Activated CD8-positive, alpha-beta T cell treated with anti-CD3 and anti-CD28 coated beads for 36 hours (primary cell): ENCODE measurements at regions not wholly inside any gene's neighbourhood (a gene's known extent, or its start where the extent isn't known, plus 50 kb on each side); places are given as distances from the start of the nearest gene placed in this dataset.

ENCODE experiments used
- ATAC-seq: fragments of 200-7000 bp; cut with Tn5 transposase; one replicate; pipeline ENCODE4 v1.10.0; 2021; ENCODE audit warnings: mild to moderate bottlenecking, moderate library complexity
- CTCF ChIA-PET: fragments of 350-600 bp; sonication (Branson Sonifier 250); formaldehyde crosslinking; loops from one replicate; lab custom pipeline; 2021; ENCODE audit warnings: antibody characterized with exemption; lab: Charles Lee
- POLR2A ChIA-PET: fragments of 350-600 bp; sonication (Branson Sonifier 250); formaldehyde crosslinking; loops from one replicate; lab custom pipeline; 2021; ENCODE audit warnings: antibody characterized with exemption; lab: Charles Lee
- DNase-seq: peaks from one replicate; pipeline ENCODE4 v3.0.0-alpha.2; 2020
- H3K27ac Mint-ChIP-seq: one replicate; pipeline ENCODE4 v1.8.0; 2021; ENCODE audit warnings: mild to moderate bottlenecking, mixed read lengths
- H3K27me3 Mint-ChIP-seq: one replicate; pipeline ENCODE4 v1.8.0; 2021; ENCODE audit warnings: mixed read lengths
- H3K36me3 Mint-ChIP-seq: one replicate; pipeline ENCODE4 v1.8.0; 2021; ENCODE audit warnings: low read depth, mixed read lengths
- H3K4me1 Mint-ChIP-seq: one replicate; pipeline ENCODE4 v1.8.0; 2021; ENCODE audit warnings: low read depth, mixed read lengths
- H3K4me3 Mint-ChIP-seq: one replicate; pipeline ENCODE4 v1.8.0; 2021; ENCODE audit warnings: mild to moderate bottlenecking, moderate library complexity, mixed read lengths
- H3K9me3 Mint-ChIP-seq: one replicate; pipeline ENCODE4 v1.8.0; 2021; ENCODE audit warnings: mixed read lengths
- intact Hi-C: fragments of 100-400 bp; cut with micrococcal nuclease; formaldehyde crosslinking; loops from one replicate; pipeline ENCODE4 v1.10.0; 2022
- TF ChIP-seq, protein P1 (sequence below): fragments of 200-600 bp; IDR thresholded peaks from one replicate; pipeline ENCODE4 v1.8.0; 2022; ENCODE audit warnings: antibody characterized with exemption, mild to moderate bottlenecking

DNA sequence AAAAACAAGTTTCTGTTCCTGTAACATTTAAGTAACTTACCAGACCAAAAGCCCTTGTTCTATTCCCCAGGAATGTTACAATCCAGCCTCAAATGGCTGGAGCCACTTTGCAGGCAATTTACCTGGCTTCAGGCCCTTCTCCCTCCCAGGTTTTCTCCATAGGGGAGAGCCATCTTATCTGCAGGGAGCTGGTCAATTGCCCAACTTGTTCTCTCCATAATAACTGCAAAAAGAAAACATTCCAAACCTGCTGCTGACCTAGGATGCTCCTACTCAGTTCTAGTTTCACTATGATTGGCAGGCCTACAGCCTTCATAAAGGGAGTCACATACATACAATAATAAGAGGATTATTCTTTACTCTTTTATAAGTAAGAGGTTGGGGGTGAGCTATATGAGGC is 670.7 kb downstream of the PCDH7 start:
- TF ChIP-seq, protein P1, sequence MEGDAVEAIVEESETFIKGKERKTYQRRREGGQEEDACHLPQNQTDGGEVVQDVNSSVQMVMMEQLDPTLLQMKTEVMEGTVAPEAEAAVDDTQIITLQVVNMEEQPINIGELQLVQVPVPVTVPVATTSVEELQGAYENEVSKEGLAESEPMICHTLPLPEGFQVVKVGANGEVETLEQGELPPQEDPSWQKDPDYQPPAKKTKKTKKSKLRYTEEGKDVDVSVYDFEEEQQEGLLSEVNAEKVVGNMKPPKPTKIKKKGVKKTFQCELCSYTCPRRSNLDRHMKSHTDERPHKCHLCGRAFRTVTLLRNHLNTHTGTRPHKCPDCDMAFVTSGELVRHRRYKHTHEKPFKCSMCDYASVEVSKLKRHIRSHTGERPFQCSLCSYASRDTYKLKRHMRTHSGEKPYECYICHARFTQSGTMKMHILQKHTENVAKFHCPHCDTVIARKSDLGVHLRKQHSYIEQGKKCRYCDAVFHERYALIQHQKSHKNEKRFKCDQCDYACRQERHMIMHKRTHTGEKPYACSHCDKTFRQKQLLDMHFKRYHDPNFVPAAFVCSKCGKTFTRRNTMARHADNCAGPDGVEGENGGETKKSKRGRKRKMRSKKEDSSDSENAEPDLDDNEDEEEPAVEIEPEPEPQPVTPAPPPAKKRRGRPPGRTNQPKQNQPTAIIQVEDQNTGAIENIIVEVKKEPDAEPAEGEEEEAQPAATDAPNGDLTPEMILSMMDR = no peak
- intact Hi-C loops = no loop called here
- H3K27me3 Mint-ChIP-seq = no peaks in the 10 kb centered on the region
- H3K27ac Mint-ChIP-seq = no peak overlapping the region
- H3K4me3 Mint-ChIP-seq = no peak overlapping the region
- DNase-seq (no peak), ATAC-seq (no peak)
- no peaks in the 10 kb centered on the region for H3K36me3 Mint-ChIP-seq
- peaks cover 5% of the 10 kb centered on the region for H3K9me3 Mint-ChIP-seq
- H3K4me1 Mint-ChIP-seq = no peaks in the 10 kb centered on the region
- ChIA-PET POLR2A (no interaction called here), CTCF (no interaction called here)

DNA sequence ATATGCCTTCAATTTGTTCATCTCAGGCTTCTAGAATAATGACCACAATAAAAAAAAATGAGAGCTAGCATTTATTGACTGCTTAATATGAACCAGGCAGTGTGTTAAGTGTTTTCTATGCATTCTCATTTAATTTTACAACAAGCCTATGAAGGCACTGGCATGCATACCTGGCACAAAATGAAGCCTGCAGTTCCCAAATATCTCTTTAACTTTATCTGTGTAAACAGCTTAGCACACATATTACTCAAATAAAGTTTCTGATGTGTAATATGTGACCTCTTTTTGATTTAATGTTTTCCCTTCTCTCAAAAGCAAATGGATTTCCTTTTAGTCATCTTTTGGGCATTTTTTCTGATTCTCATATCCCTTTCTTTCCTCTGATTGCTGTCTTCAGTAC is 671.8 kb downstream of the PCDH7 start:
- Mint-ChIP-seq H3K4me1 (no peaks in the 10 kb centered on the region), H3K4me3 (no peak overlapping the region), H3K36me3 (no peaks in the 10 kb centered on the region), H3K9me3 (peaks cover 5% of the 10 kb centered on the region), H3K27ac (no peak overlapping the region), H3K27me3 (no peaks in the 10 kb centered on the region)
- CTCF ChIA-PET = no interaction called here
- intact Hi-C loops = no loop called here
- no peak for DNase-seq
- POLR2A ChIA-PET = no interaction called here
- ATAC-seq = no peak
- TF ChIP-seq, protein P1 = no peak

GRCh38 chr4:31392923-31393322 is 672.8 kb downstream of the PCDH7 start:
- H3K27me3 Mint-ChIP-seq = no peaks in the 10 kb centered on the region
- DNase-seq = no peak
- ChIA-PET CTCF (no interaction called here), POLR2A (no interaction called here)
- TF ChIP-seq, protein P1 = no peak
- ATAC-seq = no peak
- no peak overlapping the region for H3K27ac Mint-ChIP-seq
- H3K4me1 Mint-ChIP-seq = no peaks in the 10 kb centered on the region
- intact Hi-C loops = no loop called here
- H3K4me3 Mint-ChIP-seq = no peak overlapping the region
- H3K9me3 Mint-ChIP-seq = peaks cover 5% of the 10 kb centered on the region
- no peaks in the 10 kb centered on the region for H3K36me3 Mint-ChIP-seq

DNA sequence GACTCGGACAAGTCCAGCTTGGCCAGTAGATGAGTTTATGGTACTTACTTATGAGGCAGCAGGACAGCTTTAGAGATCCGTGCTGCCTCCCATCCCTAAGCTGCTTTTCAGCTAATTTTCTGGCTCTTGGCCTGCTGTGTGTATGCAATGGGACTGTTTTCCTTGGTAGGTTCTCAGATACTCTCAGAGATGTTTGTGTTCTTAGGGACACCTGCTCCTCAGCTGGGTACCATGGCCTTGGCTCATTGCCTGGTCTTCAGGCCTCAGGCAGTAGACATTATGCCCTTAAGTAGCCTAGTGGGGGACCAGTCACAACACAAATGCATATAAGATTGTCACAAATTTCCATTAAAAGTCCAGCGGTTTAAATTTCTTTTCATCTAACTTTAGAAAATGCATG is 688.0 kb downstream of the PCDH7 start:
- intact Hi-C loops = no loop called here
- CTCF ChIA-PET = interaction anchor here (0.9 kb wide), 1 partner anchor 12 kb away, joined by 4 read pairs; no protein-coding TSS in a partner anchor
- Mint-ChIP-seq H3K36me3 (no peaks in the 10 kb centered on the region), H3K27me3 (no peaks in the 10 kb centered on the region), H3K4me1 (no peaks in the 10 kb centered on the region), H3K9me3 (peaks cover 3% of the 10 kb centered on the region), H3K27ac (no peak overlapping the region), H3K4me3 (no peak overlapping the region)
- no peak for DNase-seq
- POLR2A ChIA-PET = no interaction called here
- TF ChIP-seq, protein P1 = no peak
- no peak for ATAC-seq

- TF ChIP-seq, protein P1 = no peak
- POLR2A ChIA-PET = no interaction called here
- DNase-seq (no peak), ATAC-seq (no peak)
- intact Hi-C loops = no loop called here
- no peak overlapping the region for H3K27ac Mint-ChIP-seq
- no peaks in the 10 kb centered on the region for H3K4me1 Mint-ChIP-seq
- peaks cover 5% of the 10 kb centered on the region for H3K9me3 Mint-ChIP-seq
- H3K36me3 Mint-ChIP-seq = no peaks in the 10 kb centered on the region
- CTCF ChIA-PET = no interaction called here
- no peaks in the 10 kb centered on the region for H3K27me3 Mint-ChIP-seq
- H3K4me3 Mint-ChIP-seq = no peak overlapping the region
Measured at GRCh38 chr4:31411565-31411964, 691.4 kb downstream of the PCDH7 start.
